DOHH2 (cell line): ENCODE measurements at regions not wholly inside any gene's neighbourhood (a gene's known extent, or its start where the extent isn't known, plus 50 kb on each side); places are given as distances from the start of the nearest gene placed in this dataset.

Experiments used
- H3F3A ChIP-seq: fragments of 200-600 bp; sonication (generic), shearing (Covaris generic); 2 replicates; pipeline ENCODE4 v1.6.0; 2016; ENCODE audit warnings: antibody characterized with exemption, mild to moderate bottlenecking; ENCODE audit not compliant: control insufficient read depth, insufficient read depth
- H3K27ac ChIP-seq: fragments of 200-600 bp; sonication (generic); 2 replicates; pipeline ENCODE4 v1.5.1; 2014; ENCODE audit warnings: low read depth, mild to moderate bottlenecking, low read length, moderate library complexity
- H3K27me3 ChIP-seq: fragments of 200-600 bp; sonication (generic); 2 replicates; pipeline ENCODE4 v1.6.1; 2014; ENCODE audit warnings: mild to moderate bottlenecking, low read length, mixed read lengths; ENCODE audit not compliant: control insufficient read depth
- H3K36me3 ChIP-seq: fragments of 200-600 bp; sonication (generic); 2 replicates; pipeline ENCODE4 v1.6.1; 2014; ENCODE audit warnings: mild to moderate bottlenecking, low read length, moderate library complexity, mixed read lengths; ENCODE audit not compliant: control insufficient read depth
- H3K4me1 ChIP-seq: fragments of 200-600 bp; sonication (generic); 2 replicates; pipeline ENCODE4 v1.6.1; 2014; ENCODE audit warnings: mild to moderate bottlenecking, low read length, mixed read lengths; ENCODE audit not compliant: control insufficient read depth
- H3K4me2 ChIP-seq: fragments of 200-600 bp; sonication (generic); 2 replicates; pipeline ENCODE4 v1.6.0; 2014; ENCODE audit warnings: mild to moderate bottlenecking, low read length, moderate library complexity
- H3K4me3 ChIP-seq: fragments of 200-600 bp; sonication (generic); 2 replicates; pipeline ENCODE4 v1.5.1; 2014; ENCODE audit warnings: mild to moderate bottlenecking, low read length, mixed read lengths
- H3K79me2 ChIP-seq: fragments of 200-600 bp; sonication (generic); 2 replicates; pipeline ENCODE4 v1.6.1; 2014; ENCODE audit warnings: mild to moderate bottlenecking, low read length, mixed read lengths; ENCODE audit not compliant: control insufficient read depth
- H3K9me2 ChIP-seq: fragments of 200-600 bp; sonication (generic); replicated peaks from 2 replicates; pipeline ENCODE4 v1.6.1; 2014; ENCODE audit warnings: mild to moderate bottlenecking, low read length, mixed read lengths; ENCODE audit not compliant: control insufficient read depth
- H3K9me3 ChIP-seq: fragments of 200-600 bp; sonication (generic); 2 replicates; pipeline ENCODE4 v1.6.1; 2014; ENCODE audit warnings: antibody characterized with exemption, low read length, mixed read lengths; ENCODE audit not compliant: control insufficient read depth, insufficient read depth
- H4K20me1 ChIP-seq: fragments of 200-600 bp; sonication (generic); 2 replicates; pipeline ENCODE4 v1.6.0; 2014; ENCODE audit warnings: low read depth, mild to moderate bottlenecking, antibody characterized with exemption, low read length, moderate library complexity; ENCODE audit not compliant: control insufficient read depth, insufficient read depth
- EZH2phosphoT487 ChIP-seq: fragments of 200-600 bp; sonication (generic); IDR thresholded peaks from 2 replicates; pipeline ENCODE4 v1.6.1; 2017; ENCODE audit warnings: borderline replicate concordance, mild to moderate bottlenecking, antibody characterized with exemption, low read length, moderate library complexity, mixed read lengths
- TF ChIP-seq, protein P1 (sequence below): fragments of 200-600 bp; sonication (generic); IDR thresholded peaks from one replicate; pipeline ENCODE4 v1.5.1; 2014; ENCODE audit warnings: antibody characterized with exemption, mild to moderate bottlenecking, low read depth, low read length; ENCODE audit not compliant: poor library complexity, severe bottlenecking

DNA sequence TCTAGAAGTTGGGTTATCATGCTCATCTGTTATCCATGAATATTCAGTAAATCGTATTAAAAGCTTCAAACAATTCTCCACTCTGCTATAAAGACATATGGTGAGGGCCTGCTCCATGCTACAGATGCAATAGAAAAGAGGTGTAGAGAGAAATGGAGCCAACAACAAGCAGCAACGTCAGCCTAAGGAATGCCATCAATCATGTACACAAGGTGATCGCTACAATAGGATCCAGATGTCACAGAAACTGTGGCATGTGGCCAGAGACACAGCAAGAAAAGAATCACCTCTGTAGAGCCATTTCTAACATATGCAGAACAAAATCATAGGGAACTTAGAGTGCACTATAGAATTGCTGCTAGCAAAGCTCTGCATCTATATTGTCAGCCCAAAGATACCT, 1188.1 kb downstream of the PCDH7 start:
- H3F3A ChIP-seq = no peaks in the 10 kb centered on the region
- H3K27ac ChIP-seq = no peak overlapping the region
- H3K4me2 ChIP-seq = no peak overlapping the region
- TF ChIP-seq, protein P1, sequence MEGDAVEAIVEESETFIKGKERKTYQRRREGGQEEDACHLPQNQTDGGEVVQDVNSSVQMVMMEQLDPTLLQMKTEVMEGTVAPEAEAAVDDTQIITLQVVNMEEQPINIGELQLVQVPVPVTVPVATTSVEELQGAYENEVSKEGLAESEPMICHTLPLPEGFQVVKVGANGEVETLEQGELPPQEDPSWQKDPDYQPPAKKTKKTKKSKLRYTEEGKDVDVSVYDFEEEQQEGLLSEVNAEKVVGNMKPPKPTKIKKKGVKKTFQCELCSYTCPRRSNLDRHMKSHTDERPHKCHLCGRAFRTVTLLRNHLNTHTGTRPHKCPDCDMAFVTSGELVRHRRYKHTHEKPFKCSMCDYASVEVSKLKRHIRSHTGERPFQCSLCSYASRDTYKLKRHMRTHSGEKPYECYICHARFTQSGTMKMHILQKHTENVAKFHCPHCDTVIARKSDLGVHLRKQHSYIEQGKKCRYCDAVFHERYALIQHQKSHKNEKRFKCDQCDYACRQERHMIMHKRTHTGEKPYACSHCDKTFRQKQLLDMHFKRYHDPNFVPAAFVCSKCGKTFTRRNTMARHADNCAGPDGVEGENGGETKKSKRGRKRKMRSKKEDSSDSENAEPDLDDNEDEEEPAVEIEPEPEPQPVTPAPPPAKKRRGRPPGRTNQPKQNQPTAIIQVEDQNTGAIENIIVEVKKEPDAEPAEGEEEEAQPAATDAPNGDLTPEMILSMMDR = no peak
- TF ChIP-seq EZH2phosphoT487 = no peak
- H3K9me2 ChIP-seq = no peaks in the 10 kb centered on the region
- H4K20me1 ChIP-seq = no peaks in the 10 kb centered on the region
- H3K27me3 ChIP-seq = no peaks in the 10 kb centered on the region
- no peaks in the 10 kb centered on the region for H3K79me2 ChIP-seq
- H3K9me3 ChIP-seq = no peaks in the 10 kb centered on the region; the same call in 1 of the 2 replicates
- H3K36me3 ChIP-seq = no peaks in the 10 kb centered on the region
- H3K4me1 ChIP-seq = no peaks in the 10 kb centered on the region
- H3K4me3 ChIP-seq = no peak overlapping the region

DNA sequence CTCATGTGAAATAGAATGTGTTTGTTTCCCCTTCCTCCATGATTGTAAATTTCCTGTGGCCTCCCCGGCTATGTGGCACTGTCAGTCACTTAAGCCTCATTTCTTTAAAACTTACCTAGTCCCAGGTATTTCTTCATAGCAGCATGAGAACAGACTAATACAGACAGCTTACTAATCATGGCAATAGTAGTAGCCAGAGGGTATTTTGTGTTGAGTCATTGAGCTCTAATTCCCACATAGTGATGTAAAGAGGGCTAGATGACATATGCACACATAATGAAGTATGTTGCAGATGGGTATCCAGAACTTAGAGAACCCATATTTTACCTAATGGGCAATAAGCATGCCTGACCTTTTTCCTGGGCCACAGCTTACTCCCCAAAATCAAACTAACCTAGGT, 1197.2 kb downstream of the PCDH7 start:
- Histone ChIP-seq H3K36me3 (no peaks in the 10 kb centered on the region), H3K27ac (no peak overlapping the region), H3K4me1 (no peaks in the 10 kb centered on the region), H3F3A (no peaks in the 10 kb centered on the region), H3K9me2 (no peaks in the 10 kb centered on the region), H3K27me3 (no peaks in the 10 kb centered on the region), H3K79me2 (no peaks in the 10 kb centered on the region), H3K4me3 (no peak overlapping the region), H4K20me1 (no peaks in the 10 kb centered on the region), H3K4me2 (no peak overlapping the region), H3K9me3 (no peaks in the 10 kb centered on the region; the same call in 1 of the 2 replicates)
- TF ChIP-seq EZH2phosphoT487 = no peak
- TF ChIP-seq, protein P1 = no peak

DNA sequence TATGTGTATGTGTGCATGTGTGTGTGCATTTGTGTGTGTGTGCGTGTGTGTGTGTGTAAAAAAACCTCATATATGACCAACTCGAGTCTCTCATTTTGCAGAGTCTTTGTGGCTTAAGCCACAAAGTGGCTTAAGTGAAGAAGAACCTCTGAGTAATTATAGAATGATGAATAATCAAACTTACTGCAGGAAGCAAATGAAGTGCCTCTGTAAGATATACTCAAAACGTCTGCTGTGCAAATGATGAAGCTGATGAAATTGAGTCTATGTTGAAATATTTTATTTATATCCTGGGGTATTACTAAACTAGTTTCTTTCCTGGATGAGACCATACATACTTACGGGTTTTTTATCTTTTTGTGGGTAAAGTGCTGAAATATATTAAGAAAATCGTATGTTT, 1198.7 kb downstream of the PCDH7 start:
- H3K27me3 ChIP-seq = no peaks in the 10 kb centered on the region

More for the DNA sequence above, 1198.7 kb downstream of the PCDH7 start:
- H3K9me3 ChIP-seq = no peaks in the 10 kb centered on the region; the same call in 1 of the 2 replicates
- TF ChIP-seq EZH2phosphoT487 = no peak
- TF ChIP-seq, protein P1 = no peak
- H3K4me1 ChIP-seq = no peaks in the 10 kb centered on the region
- H3K4me2 ChIP-seq = no peak overlapping the region
- no peaks in the 10 kb centered on the region for H3F3A ChIP-seq
- no peaks in the 10 kb centered on the region for H3K79me2 ChIP-seq
- H4K20me1 ChIP-seq = no peaks in the 10 kb centered on the region
- H3K36me3 ChIP-seq = no peaks in the 10 kb centered on the region
- no peak overlapping the region for H3K4me3 ChIP-seq
- no peaks in the 10 kb centered on the region for H3K9me2 ChIP-seq
- H3K27ac ChIP-seq = no peak overlapping the region
